NCI-H460 (cell line): ENCODE measurements at regions not wholly inside any gene's neighbourhood (a gene's known extent, or its start where the extent isn't known, plus 50 kb on each side); places are given as distances from the start of the nearest gene placed in this dataset.
"Not testable (repeated sequence)": the region's sequence is repeated elsewhere in the genome, so short reads cannot be mapped to it uniquely, and the experiment has no call there.

ENCODE experiments used
- DNase-seq: peaks from one replicate; pipeline ENCODE4 v3.0.0-alpha.2; 2016; ENCODE audit warnings: low read depth; ENCODE audit errors: extremely low read depth

DNA sequence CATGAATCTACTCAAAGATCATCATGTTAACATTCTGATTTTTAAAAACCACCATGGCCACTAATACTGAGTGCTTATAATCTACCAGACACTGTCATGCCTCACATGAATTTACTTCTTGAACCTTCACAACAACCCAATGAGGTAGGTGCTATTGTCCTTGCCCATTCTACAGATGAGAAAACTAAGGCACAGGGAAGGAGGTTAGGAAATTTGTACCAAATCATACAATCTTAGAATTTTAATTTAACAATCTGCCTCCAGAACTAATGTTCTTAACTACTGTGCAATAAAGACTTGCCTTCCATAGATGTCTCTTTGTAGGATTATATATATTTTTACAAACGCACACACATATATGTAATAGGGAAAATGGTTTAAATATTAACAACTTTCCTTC lies 269.5 kb downstream of the ALDH8A1 start:
- no peak for DNase-seq

DNA sequence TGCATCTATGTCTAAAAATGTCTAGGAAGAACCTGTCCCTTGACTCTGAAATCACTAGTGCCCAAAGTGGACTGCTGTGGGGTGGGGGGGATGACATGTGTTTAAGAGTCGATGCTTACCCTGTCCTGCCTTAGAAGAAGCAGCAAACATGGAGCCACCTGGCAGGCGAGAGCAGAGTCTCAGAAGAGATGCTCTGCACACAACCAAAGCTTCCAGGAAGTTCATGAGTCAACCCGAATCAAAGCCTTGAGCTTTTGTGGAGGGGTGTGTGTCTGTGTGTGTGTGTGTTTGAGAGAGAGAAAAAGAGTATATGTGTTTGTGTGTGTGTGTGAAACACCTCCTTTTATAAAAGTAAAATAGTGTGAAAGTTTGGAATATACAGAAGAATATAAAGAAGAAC lies 269.9 kb downstream of the ALDH8A1 start:
- DNase-seq: no peak

DNA sequence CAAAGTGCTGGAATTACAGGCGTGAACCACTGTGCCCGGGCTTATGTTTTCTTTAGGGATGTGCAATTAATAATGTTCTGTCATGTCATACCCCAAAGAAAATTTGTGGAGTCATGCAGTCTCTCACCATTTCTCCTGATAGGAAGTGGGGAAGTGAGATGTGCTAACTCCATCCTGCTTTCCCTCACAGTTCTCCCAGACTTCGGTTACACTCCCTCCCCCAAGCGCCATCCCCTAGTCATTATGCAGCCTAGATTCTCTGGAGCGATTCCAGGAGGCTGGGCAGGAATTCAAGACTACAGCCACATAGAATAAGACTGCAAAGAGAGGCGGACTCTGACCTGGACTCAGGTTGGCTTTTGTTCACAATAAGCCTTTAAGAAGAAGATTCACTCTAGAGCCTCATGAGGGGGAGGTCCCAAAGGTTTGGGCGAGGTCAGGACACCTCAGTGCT lies 271.4 kb downstream of the ALDH8A1 start:
- DNase-seq: peak; percentile 9

DNA sequence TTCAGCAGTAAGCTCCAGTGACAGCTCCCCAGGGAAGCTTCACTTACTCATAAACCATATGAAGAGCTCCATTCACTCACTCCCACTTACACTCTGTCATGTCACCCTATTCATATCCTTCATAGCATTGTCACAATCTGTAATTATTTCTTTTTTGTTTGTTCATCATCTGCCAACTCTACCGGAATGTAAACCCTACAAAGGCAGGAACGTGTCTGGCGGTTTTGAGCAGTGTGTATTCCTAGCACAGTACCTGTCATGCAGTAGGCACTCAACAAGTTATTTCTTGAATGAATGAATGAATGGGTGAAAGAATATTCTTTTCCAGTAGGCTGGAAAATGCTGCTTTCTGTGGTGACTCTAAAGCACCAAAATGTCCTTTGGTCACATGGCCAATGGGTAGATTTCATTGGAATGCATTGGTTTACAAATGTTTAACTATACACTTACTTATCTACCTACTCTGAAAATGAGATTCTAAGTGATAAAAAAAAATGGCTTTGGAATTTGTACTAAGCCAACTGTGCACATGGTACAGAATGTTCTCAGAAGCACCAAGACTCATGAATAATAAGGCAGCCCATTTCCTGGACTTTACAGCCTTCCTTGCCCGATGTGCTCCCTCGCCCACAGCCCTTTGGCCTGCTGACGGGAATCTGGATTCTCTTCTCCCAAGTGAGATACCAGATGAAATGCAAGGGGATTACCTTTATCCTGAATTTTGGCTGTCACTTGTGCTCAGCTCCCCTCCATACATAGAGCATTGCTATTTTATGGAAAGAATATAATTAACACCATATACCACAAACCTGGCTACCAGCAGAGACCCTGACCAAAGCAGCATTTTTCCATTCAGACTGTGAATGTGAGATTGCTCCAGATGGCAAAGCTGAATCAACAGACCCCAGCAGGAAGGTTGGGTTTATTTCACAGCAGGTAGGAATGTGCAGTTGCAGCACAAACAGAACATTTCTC lies 273.3 kb downstream of the ALDH8A1 start:
- no peak for DNase-seq

DNA sequence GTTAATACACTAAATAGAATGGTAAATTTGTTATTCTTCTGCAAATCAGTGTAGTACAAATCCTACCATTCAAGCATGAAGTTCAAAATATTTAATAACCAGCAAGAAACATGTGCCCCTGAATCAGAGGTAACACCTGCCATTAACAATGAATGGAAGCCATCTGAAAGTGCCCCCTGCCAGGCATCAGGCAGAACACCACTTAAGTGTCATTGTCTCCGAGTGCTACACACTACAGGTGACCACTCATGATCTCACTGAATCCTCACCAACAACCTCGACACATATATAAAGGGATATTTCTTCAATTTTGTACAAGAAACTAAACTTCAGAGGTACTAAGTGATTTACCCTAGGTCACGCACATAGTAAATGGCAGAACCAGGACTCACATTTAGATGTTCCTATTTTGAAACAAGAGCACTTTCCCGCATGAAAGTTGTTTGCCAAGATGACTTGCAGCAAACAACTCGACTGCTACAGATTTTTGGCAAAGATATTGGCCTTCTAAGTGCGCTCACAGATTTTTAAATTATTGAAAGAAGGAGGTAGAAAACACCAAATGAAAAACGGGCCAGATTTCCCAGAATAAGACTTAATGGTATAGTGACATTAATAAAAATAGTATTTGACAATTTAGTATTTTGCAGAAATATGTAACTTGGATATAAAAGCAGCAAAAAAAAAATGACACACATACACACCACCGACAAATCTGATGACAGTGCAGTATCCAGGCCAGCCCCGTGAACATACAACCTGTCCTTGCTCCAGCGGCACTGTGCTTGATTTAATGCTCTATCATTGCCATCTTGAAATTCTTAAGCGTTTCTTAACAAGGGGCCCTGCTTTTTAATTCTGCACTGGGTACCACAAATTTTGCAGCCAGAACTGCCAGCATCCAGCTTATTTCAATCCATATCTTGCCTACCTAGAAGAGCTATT lies 274.5 kb downstream of the ALDH8A1 start:
- DNase-seq: no peak

DNA sequence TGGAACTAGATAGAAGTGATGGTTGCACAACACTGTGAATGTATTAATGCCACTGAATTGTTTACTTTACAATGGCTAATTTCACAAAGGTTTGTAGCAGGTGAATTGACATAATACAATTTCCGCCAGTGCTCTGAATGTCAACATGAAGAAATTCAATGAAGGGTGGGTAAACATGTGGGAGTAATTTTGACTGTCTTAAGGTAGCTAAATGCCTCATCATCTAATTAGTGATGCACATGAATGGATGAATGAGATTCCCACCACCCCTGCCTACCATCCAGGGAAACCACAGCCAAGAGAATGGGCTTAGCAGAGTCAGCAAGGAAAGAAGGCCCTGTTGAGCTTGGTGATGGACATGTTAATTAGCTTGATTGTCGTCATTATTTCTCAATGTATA lies 275.3 kb downstream of the ALDH8A1 start:
- no peak for DNase-seq

DNA sequence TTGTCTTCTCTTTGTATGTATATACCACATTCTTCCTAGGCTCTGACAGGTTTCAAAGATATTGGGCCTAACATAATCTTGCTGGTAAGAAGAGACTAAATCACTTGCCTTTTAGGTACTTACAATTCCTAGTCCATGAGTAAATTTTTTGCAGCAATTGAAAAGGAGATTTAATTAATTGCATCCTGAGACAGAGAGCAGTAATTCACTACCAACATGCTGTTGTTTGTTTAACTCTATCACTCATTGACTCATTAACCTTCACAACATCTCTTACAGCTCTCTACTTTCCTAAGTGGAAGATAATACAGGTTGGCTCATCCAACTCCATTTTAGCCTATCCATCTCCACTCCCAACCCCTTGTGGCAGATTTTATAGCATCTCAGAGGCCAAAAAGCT lies 280.4 kb downstream of the ALDH8A1 start:
- DNase-seq: no peak

DNA sequence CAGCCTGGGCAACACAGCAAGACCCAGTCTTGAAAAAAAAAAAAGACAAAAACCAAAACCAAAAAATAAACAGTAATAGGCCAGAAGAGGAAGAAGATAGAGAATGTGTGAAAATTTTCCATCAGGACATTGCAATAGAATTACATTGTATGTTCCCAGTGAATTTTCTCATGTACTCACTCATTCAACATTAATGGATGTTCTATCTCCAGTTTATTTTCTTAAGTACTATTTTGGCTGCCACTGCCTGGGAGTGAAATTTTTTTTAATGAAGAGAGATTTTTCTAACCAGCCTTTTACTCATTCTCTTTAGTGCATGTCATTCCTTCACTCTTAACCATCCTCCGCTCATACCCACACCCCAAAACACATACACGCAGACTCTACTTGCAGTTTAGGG lies 282.8 kb downstream of the ALDH8A1 start:
- no peak for DNase-seq

DNA sequence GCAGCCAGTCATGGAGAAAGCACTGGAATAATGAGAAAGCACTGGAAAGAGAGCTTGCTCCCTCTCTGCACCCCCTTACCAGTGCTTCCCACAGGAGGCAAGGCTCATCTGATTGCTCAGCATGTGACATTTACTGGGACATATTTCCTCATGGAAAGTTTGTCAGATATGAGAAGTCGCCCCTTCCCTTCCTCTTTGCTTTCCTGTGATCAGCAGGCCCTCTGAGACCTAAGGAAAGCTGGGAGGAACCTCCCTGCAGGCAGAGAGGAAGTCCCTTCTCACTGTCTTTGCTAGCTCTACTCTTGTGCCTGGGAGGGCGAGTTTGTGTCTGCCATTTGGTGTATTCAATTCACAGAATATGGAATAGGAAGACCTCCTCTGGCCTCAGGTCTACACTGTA lies 283.8 kb downstream of the ALDH8A1 start:
- no peak for DNase-seq

DNA sequence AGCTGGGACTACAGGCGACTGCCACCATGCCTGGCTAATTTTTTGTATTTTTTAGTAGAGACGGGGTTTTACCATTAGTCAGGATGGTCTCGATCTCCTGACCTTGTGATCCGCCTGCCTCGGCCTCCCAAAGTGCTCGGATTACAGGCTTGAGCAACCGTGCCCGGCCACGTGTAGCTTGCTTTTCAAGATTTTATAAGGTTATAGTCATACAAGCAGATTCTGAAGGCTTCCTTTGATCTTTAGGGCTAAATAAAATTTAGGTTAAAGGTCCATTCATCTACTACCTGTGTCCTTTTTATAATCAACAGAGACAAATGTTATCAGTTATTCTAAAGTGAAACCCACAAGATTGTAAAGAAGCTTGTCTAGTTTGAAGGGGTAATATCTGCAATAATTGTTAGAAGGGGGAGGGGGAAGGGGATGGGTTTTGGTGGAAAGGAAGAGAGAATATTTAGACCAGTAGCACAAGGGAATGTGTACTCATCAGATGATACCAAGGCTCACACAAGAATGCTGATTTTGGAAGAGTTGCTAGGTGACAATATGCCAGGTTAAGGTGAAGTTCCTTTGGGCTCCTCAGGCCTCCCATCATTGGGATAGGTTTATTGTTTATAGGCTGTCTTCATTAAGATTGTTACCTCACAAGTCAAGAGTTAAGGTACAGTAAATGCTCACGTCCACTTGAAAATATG lies 284.7 kb downstream of the ALDH8A1 start:
- no peak for DNase-seq

DNA sequence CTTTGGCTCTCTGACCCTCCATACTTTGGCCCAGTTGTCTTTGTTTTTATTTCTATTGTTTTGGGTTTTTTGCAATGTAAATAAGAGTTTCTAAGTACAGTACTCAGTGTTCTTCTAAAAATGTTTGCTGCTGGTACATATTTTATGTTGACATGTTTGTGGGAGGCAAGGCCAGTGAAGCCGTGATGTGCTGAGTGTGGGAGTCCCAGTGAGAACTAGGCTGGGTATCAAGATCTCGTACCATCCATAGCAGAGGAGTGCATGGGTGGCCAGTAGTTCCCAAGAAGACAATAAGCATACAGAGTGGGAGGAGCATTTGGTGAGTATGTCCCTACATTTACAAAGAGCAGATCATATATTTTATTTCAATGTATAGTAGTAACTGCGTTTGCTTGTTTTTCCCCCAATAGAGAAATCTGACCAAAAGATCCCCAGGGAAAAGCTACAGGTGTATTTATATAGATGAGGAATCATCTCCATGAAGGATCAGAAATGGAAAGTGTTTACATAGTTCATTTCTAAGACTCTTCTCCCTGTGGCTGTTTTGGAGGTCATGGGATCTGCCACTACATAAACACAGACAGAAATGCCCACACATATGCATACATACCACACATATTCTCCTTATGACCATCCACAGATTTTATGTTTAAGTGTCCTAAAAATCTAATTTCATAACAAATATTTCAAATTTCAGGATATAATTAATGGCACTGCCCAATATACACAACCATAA lies 285.9 kb downstream of the ALDH8A1 start:
- DNase-seq: no peak

DNA sequence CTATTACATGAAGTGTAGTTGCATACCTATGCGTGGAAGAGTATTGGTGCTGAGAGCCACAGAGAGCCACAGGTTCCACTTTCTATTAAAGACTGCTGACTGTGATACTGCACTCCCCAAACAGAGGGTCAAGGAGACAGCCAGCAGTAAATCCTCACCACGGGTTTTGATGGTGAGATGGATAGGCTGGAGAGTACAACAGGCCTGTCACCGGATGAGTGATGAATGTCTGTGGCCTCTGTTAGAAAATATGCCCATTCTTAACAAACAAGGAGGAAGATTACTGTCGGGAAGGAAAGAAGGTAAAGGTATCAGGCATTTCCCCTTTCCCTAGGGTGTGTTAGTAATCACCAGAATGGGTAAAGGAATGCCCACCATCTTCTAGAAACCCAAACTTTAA lies 286.5 kb downstream of the ALDH8A1 start:
- no peak for DNase-seq

DNA sequence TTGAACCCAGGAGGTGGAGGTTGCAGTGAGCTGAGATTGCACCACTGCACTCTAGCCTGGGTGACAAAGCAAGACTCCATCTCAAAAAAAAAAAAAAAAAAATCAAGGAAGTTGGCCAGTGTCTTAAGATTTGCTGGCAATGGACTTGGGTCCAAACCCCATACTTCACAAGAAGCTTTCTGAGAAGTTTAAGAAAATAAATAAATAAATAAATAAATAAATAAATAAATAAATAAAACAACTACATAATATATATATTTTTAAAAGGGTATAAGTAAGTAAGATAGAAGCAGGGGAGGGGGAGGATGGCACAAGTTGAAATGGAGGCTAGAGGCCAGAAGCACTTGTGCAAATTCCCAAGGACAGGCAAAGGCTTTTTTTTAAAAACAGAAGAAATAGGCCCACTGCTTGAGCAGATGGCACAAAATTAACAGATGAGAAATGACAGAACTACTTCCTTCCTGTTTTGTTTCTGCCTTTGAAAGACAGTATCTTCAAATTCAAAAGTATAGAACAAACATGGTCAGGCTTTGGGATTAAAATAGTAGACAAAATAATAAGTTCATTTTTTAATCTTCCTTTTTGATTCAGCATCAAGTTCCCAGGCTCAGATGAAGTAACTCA lies 287.7 kb downstream of the ALDH8A1 start:
- no peak for DNase-seq

DNA sequence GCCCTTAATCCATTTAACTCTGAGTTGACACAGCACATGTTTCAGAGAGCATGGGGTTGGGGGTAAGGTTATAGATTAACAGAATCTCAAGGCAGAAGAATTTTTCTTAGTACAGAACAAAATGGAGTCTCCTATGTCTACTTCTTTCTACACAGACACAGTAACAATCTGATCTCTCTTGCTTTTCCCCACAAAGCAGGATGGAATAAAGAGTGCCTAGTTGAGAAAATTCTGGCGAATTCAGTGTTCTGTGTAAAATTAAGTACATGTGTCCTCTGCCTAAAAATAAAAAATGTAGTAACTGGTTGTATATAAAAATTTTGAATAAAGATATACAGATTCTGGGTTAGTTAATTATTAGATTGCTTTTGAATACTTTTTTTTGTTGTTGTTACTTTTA lies 290.0 kb downstream of the ALDH8A1 start:
- DNase-seq: not testable (repeated sequence)

DNA sequence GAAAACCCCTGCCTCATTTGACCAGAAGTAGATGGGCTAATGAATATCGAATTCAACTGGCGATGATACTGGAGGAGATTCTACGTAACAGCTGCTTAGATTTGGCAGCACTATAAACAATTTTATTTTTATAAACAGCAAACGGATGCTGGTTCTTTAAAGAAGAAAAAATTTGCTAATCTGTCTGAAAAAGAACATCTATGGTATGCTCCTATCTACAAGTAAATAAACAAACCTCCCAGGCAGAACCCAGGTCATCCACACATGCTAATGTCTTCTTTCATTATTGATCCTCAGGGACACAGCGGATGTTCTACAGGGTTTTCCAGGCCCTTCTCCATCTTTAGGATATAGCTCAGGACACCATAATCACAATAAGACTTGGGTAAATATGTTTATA lies 291.3 kb downstream of the ALDH8A1 start:
- no peak for DNase-seq

DNA sequence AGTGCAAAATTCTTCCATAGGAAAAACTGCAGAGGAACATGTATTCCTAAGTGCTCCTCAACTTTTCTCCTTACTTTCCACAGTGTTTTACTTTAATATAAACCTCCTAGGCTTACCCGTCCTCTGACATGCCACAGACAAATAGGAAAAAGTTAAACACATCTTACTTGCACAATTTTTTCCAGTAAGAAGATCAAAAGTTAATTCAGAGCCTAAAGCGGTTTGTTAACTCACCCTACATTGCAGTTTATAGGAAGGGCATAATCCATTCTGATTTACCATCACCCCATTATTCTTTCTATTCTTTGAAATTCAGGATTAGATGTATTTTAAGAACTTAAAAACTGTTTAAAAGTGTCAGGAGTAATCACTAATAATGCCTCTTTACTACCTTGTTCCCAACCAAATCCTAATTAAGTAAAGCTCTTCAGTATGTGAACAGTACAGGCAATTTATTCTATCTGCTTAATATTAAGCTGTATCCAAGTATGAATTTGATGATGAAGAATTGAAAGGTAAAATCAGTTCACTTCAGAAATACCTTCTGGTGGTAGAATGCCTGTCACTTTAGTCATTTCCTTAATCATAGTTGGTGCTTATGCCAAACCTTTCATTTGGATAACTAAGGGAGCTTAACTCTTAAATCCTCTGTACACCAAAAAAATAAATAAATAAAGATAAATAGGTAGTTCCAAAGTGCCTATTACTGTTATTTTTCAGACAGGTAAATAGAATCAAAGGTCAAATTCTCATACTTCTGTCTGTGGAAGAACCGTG lies 292.0 kb downstream of the ALDH8A1 start:
- DNase-seq: peak; percentile 7

DNA sequence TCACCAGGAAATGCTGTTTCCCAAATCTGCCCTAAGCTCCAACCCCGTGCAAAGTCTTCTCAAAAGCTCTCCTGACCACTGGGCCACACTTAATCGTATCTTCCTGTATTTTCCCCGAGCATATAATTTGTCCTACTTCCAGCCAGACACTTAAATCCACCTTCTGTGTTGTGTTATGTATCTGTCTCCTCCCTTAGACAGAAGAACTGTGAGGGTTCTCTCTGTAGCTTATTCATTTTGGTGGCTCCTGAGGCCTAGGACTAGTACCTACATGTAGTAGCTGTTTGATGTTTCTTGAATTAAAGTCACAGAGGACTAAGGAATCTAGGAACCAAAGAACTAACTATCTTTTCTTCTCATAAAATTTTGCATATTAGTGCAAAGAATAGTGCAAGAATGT lies 292.6 kb downstream of the ALDH8A1 start:
- DNase-seq: peak; percentile 20

DNA sequence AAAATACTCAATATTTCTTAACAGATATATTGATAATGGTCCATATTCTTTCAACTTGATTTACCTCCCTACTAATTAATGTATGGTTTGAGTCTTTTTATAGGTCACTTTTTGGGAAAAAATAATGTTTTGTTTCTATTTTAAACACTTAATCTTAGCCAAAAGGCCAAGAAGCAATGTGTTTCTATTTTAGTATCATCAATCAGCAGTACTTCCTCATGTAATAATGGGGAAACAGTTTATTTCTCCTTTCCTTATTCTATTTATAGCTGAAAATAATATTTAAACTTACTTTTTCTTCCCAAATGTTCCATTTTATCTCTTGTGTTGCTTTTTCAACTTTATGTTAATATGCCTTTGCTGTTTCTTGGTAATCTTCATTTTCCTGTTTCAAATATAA lies 295.1 kb downstream of the ALDH8A1 start:
- no peak for DNase-seq

DNA sequence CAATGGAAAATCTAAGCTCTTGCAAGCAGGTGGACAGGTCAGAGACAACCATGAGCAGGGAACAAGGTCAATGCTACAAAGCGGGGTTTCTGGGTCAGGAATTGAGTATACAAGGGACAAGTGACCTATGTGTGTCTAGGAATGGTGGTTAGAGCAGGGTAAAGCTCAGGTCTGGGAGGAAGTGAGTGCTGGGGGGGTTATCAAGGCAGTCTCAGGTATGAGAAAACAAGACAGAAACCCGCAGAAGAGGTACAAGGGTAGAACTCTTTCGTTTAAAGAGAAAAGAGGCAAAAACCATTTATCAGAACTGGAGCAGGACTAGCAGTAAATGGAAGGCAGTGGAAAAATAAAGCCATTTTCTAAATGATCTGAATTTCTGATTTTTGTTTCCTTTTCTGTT lies 298.4 kb downstream of the ALDH8A1 start:
- DNase-seq: no peak
